ENCODE measurements at regions not wholly inside any gene's neighbourhood (a gene's known extent, or its start where the extent isn't known, plus 50 kb on each side); places are given as distances from the start of the nearest gene placed in this dataset.
A peak's percentile ranks its signal among the peaks of the same experiment; 100 is the strongest.

GRCh38 chrX:45807572-45808425, 607.1 kb upstream of the DIPK2B start:
- TF ChIP-seq CTCF (IDR thresholded peaks at IDR 0.05; ENCODE audit: unreplicated experiment), result no peak
- peak overlapping the region; percentile 66 for H3K4me3 Mint-ChIP-seq (ENCODE audit: unreplicated experiment)
- ChIA-PET POLR2A (interaction anchor here (0.6 to 3.9 kb wide), 27 partner anchors 8 to 569 kb away, joined by 3 to 23 read pairs (median 4); no protein-coding TSS in a partner anchor), CTCF (interaction anchor here (0.6 to 1.4 kb wide), 5 partner anchors 17 to 620 kb away, joined by 3 to 7 read pairs (median 3); no protein-coding TSS in a partner anchor)
- peak overlapping the region; percentile 89 for H3K27ac Mint-ChIP-seq (ENCODE audit: low read depth, unreplicated experiment)
- intact Hi-C loops (cut with micrococcal nuclease), result no loop called here
- H3K36me3 Mint-ChIP-seq (ENCODE audit: insufficient read depth, unreplicated experiment), result peaks cover 7% of the 10 kb centered on the region
- peaks cover 58% of the 10 kb centered on the region for H3K27me3 Mint-ChIP-seq (ENCODE audit: insufficient read depth, unreplicated experiment)
- no TSS peak for BruUV-seq (replicated peaks)
- no peaks in the 10 kb centered on the region for H3K9me3 Mint-ChIP-seq (ENCODE audit: unreplicated experiment)
- peaks cover 19% of the 10 kb centered on the region for H3K4me1 Mint-ChIP-seq (ENCODE audit: insufficient read depth, unreplicated experiment)
- peak; percentile 71 for DNase-seq (ENCODE audit: unreplicated experiment)

- intact Hi-C loops (cut with micrococcal nuclease), result no loop called here
- peaks cover 19% of the 10 kb centered on the region for H3K4me1 Mint-ChIP-seq (ENCODE audit: insufficient read depth, unreplicated experiment)
- TF ChIP-seq CTCF (IDR thresholded peaks at IDR 0.05; ENCODE audit: unreplicated experiment), result no peak
- ChIA-PET POLR2A (interaction anchor here (0.6 to 3.9 kb wide), 9 partner anchors 16 to 454 kb away, joined by 3 to 23 read pairs (median 3); no protein-coding TSS in a partner anchor), CTCF (interaction anchor here (0.7 to 1.9 kb wide), 4 partner anchors 12 to 186 kb away, joined by 3 to 5 read pairs (median 4); no protein-coding TSS in a partner anchor)
- H3K9me3 Mint-ChIP-seq (ENCODE audit: unreplicated experiment), result no peaks in the 10 kb centered on the region
- H3K27ac Mint-ChIP-seq (ENCODE audit: low read depth, unreplicated experiment), result peak overlapping the region; percentile 89
- peak; percentile 24 for DNase-seq (ENCODE audit: unreplicated experiment)
- H3K4me3 Mint-ChIP-seq (ENCODE audit: unreplicated experiment), result peak overlapping the region; percentile 66
- BruUV-seq (replicated peaks), result no TSS peak
- H3K36me3 Mint-ChIP-seq (ENCODE audit: insufficient read depth, unreplicated experiment), result peaks cover 13% of the 10 kb centered on the region
- peaks cover 58% of the 10 kb centered on the region for H3K27me3 Mint-ChIP-seq (ENCODE audit: insufficient read depth, unreplicated experiment)
These were observed 605.9 kb upstream of the DIPK2B start for GRCh38 chrX:45806410-45807121.

- H3K9me3 Mint-ChIP-seq (ENCODE audit: unreplicated experiment), result no peaks in the 10 kb centered on the region
- BruUV-seq (replicated peaks), result no TSS peak
- ChIA-PET CTCF (no interaction called here), POLR2A (no interaction called here)
- no peak for DNase-seq (ENCODE audit: unreplicated experiment)
- TF ChIP-seq CTCF (IDR thresholded peaks at IDR 0.05; ENCODE audit: unreplicated experiment), result no peak
- H3K4me3 Mint-ChIP-seq (ENCODE audit: unreplicated experiment), result peak overlapping the region; percentile 1
- H3K27me3 Mint-ChIP-seq (ENCODE audit: insufficient read depth, unreplicated experiment), result peaks cover 49% of the 10 kb centered on the region
- H3K27ac Mint-ChIP-seq (ENCODE audit: low read depth, unreplicated experiment), result peak overlapping the region; percentile 88
- peaks cover 24% of the 10 kb centered on the region for H3K4me1 Mint-ChIP-seq (ENCODE audit: insufficient read depth, unreplicated experiment)
- intact Hi-C loops (cut with micrococcal nuclease), result loop anchor here (5.0 kb wide), 1 partner anchor 573 kb away; no protein-coding TSS in a partner anchor
- H3K36me3 Mint-ChIP-seq (ENCODE audit: insufficient read depth, unreplicated experiment), result peaks cover 7% of the 10 kb centered on the region
These were observed 603.6 kb upstream of the DIPK2B start for GRCh38 chrX:45804276-45804675.
